Adrenal gland (tissue), 9 donors: ENCODE measurements at regions not wholly inside any gene's neighbourhood (a gene's known extent, or its start where the extent isn't known, plus 50 kb on each side); places are given as distances from the start of the nearest gene placed in this dataset.

Experiments used
- DNase-seq, 7 donors: peaks; one replicate each; pipeline ENCODE4 v3.0.0-alpha.2; 2019 to 2020
- H3K27ac ChIP-seq, 5 donors: fragments of 200-600 bp; sonication (generic) in 4 of 5; 1 replicate in 3 of 5; 2 replicates in 2 of 5; pipeline versions ENCODE4 v1.5.1 to v1.8.0; 2016 to 2020; ENCODE audit warnings: mild to moderate bottlenecking in 1 of 5
- H3K27me3 ChIP-seq: fragments of 200-600 bp; 2 replicates; pipeline ENCODE4 v1.8.0; 2021
- H3K36me3 ChIP-seq, 2 donors: fragments of 200-600 bp; replicated peaks in 1 of 2; 1 replicate in 1 of 2; 2 replicates in 1 of 2; pipeline versions ENCODE4 v1.5.1 to v1.8.0; 2018 to 2022
- H3K4me1 ChIP-seq, 2 donors: fragments of 200-600 bp; replicated peaks in 1 of 2; 1 replicate in 1 of 2; 2 replicates in 1 of 2; pipeline versions ENCODE4 v1.5.1 to v1.8.0; 2018 to 2021
- H3K4me3 ChIP-seq, 4 donors: fragments of 200-600 bp; sonication (generic) in 3 of 4; one replicate each; pipeline ENCODE4 v1.5.1; 2016 to 2018
- H3K9me3 ChIP-seq, 3 donors: fragments of 200-600 bp; sonication (generic) in 1 of 3; replicated peaks in 1 of 3; 1 replicate in 2 of 3; 2 replicates in 1 of 3; pipeline versions ENCODE4 v1.5.1 to v1.8.0; 2016 to 2021
- CTCF ChIP-seq, 6 experiments: fragments of 450-650 bp in 4 of 6; fragments of 200-600 bp in 2 of 6; sonication (generic) in 1 of 6; IDR thresholded peaks; 1 replicate in 5 of 6; 2 replicates in 1 of 6; pipeline versions ENCODE4 v1.5.1 to v1.8.0; 2016 to 2021; ENCODE audit warnings: antibody characterized with exemption in 6 of 6, mild to moderate bottlenecking in 2 of 6, moderate library complexity in 1 of 6
- POLR2A ChIP-seq, 2 donors: fragments of 450-650 bp; IDR thresholded peaks; one replicate each; pipeline ENCODE4 v1.6.1; 2017; ENCODE audit warnings: antibody characterized with exemption in 2 of 2, mild to moderate bottlenecking in 2 of 2, moderate library complexity in 1 of 2
- WGBS, 4 donors: extraction: QIAGEN DNeasy Blood & Tissue Kit in 2 of 4; methylation state at CpG; one replicate each; pipeline versions ENCODE4 v1.1.5 to v1.1.7; 2013 to 2017; 5-methylcytosine and 5-hydroxymethylcytosine counted together
- intact Hi-C, 2 donors: fragments of 100-400 bp; cut with DNase I; formaldehyde crosslinking; loops; one replicate each; pipeline versions ENCODE4 v1.14.1 to v1.15.0; 2022 to 2023
- donor health status: healthy with polysubstance abuse.
- donor health status: Bipolar disorder and iron deficiency.
- donor health status: DM: yes; HTN: yes; CAD: no.
- donor health status: DM: no; HTN: no; CAD: no.
- donor health status: DM: no; HTN: no; CAD: no.

GRCh38 chr17:73899839-73900238 is 255.6 kb upstream of the SDK2 start:
- H3K9me3 ChIP-seq, result no peaks in the 10 kb centered on the region
- peaks cover 0 to 14% of the 10 kb centered on the region in 2 donors for H3K4me1 ChIP-seq
- H3K27ac ChIP-seq, result no peak overlapping the region
- 93 to 97% (median 96%) methylated on average over 8 of the region's 8 CpGs for WGBS, 4 donors
- TF ChIP-seq CTCF (IDR thresholded peaks at IDR 0.05) (no peak), POLR2A (IDR thresholded peaks at IDR 0.05) (no peak)
- H3K27me3 ChIP-seq, result peaks cover 6% of the 10 kb centered on the region
- H3K4me3 ChIP-seq, result no peak overlapping the region
- H3K36me3 ChIP-seq, result no peaks in the 10 kb centered on the region
- peak in 1 of 7 donors; percentile 9 for DNase-seq
- intact Hi-C loops, result no loop called here

GRCh38 chr17:73900516-73900915 is 256.3 kb upstream of the SDK2 start:
- H3K27me3 ChIP-seq, result peaks cover 6% of the 10 kb centered on the region
- no peak overlapping the region for H3K4me3 ChIP-seq
- H3K4me1 ChIP-seq, result peaks cover 0 to 14% of the 10 kb centered on the region in 2 donors
- DNase-seq, result no peak
- TF ChIP-seq POLR2A (IDR thresholded peaks at IDR 0.05) (no peak), CTCF (IDR thresholded peaks at IDR 0.05) (no peak)
- WGBS, 4 donors, result 75 to 81% (median 78%) methylated on average over 4 to 7 of the region's 7 CpGs
- no peaks in the 10 kb centered on the region for H3K36me3 ChIP-seq
- no peaks in the 10 kb centered on the region for H3K9me3 ChIP-seq
- no peak overlapping the region for H3K27ac ChIP-seq
- intact Hi-C loops, result no loop called here

DNA sequence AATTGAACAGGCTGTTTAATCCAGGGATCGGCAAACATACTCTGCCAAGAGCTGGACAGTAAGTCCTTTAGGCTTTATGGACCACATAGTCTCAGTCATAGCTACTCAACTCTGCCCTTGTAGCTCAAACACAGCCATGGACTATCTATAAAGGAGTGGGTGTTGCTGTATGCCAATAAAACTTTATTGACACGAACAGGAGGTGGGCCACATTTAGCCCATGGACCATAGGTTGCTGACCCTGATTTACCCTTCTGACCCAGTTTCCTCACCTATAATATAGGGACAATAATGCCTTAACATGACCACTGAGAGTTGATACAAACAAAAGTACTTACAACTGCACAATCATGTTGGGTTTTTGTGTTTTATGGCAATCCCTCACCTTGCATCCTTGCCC is 257.0 kb upstream of the SDK2 start:
- no peaks in the 10 kb centered on the region for H3K36me3 ChIP-seq
- no peak for DNase-seq
- H3K4me1 ChIP-seq, result peaks cover 0 to 14% of the 10 kb centered on the region in 2 donors
- TF ChIP-seq CTCF (IDR thresholded peaks at IDR 0.05) (no peak), POLR2A (IDR thresholded peaks at IDR 0.05) (no peak)
- H3K27me3 ChIP-seq, result peaks cover 6% of the 10 kb centered on the region
- WGBS, 4 donors, result 79 to 86% (median 80%) methylated on average over 2 of the region's 2 CpGs
- intact Hi-C loops, result no loop called here
- no peaks in the 10 kb centered on the region for H3K9me3 ChIP-seq
- H3K27ac ChIP-seq, result no peak overlapping the region
- peak overlapping the region in 1 of 4 donors; percentile 42 for H3K4me3 ChIP-seq

DNA sequence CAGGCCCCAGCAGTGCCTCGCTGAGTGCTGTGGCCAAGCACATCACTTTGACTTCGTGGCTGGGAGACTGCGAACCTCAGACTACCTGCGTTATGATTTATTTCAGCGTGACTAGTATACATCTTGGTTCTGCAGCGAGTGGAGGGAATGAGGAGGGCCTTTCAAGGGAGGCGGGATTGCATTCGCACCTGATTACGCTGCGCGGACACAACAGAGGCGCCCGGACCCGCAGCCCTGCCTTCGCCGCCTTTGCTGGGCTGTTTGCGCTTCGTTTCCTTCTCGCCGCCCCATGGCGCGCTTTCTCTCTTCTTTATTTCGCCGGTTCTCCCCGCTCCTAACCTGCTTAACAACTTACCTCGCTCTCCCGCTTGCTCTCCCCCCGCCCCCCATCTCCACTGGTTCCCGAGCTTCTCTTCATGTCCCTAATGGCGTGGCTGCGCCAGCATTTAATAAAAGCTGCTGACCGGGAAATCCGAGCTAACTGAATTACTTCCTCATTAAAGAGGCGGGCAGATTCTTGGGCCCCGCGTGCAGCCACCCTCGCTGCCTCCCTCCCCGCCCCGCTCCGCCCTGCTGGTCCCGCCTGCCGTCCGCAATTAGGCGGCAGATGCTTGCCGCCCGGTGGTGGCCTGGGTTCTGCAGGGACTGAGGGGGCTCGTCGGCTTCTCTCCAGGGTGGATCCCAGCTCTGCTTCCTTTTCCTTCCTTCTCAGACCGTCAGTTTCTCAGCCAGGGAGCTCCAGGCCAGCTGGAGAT is 257.6 kb upstream of the SDK2 start:
- Histone ChIP-seq H3K27ac (no peak overlapping the region), H3K36me3 (no peaks in the 10 kb centered on the region), H3K9me3 (no peaks in the 10 kb centered on the region), H3K4me1 (peaks cover 0 to 8% of the 10 kb centered on the region in 2 donors), H3K4me3 (peak overlapping the region in 1 of 4 donors; percentile 42), H3K27me3 (peaks cover 6% of the 10 kb centered on the region)
- 39 to 51% (median 40%) methylated on average over 39 to 49 of the region's 49 CpGs for WGBS, 4 donors
- TF ChIP-seq POLR2A (IDR thresholded peaks at IDR 0.05) (no peak), CTCF (IDR thresholded peaks at IDR 0.05) (no peak)
- peak in 4 of 7 donors; percentile 22 to 56 (median 24) for DNase-seq
- intact Hi-C loops, result no loop called here
